SH-SY5Y (cell line): ENCODE measurements at regions not wholly inside any gene's neighbourhood (a gene's known extent, or its start where the extent isn't known, plus 50 kb on each side); places are given as distances from the start of the nearest gene placed in this dataset.

Experiments
- GATA2 ChIP-seq: IDR thresholded peaks from 2 replicates; pipeline ENCODE4 v1.6.1; 2011; ENCODE audit warnings: mild to moderate bottlenecking, low read depth, low read length
- GATA3 ChIP-seq: IDR thresholded peaks from 2 replicates; pipeline ENCODE4 v1.6.1; 2011; ENCODE audit warnings: low read depth, mild to moderate bottlenecking, low read length, moderate library complexity

DNA sequence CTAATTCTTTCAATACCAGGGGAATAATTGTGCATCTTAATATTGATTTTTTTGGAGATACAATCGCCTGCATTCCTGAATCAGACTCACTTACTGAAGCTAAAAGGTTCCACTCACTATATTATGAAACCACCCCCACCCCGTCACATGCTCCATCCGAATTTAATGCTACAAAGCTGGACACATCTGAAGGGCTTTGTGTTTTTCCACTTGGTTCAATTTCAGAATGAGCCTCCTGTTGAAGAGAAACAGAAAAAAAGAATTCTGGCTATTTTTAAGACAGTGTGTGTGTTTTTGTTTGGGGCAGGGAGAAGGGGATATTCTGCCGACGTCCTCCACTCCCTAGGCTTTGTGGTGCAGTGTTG lies 165.5 kb upstream of the TBX20 start:
- TF ChIP-seq GATA2 (no peak), GATA3 (no peak)
